Left renal cortex interstitium (tissue), 4 donors: ENCODE measurements at regions not wholly inside any gene's neighbourhood (a gene's known extent, or its start where the extent isn't known, plus 50 kb on each side); places are given as distances from the start of the nearest gene placed in this dataset.
"Not testable (repeated sequence)": the region's sequence is repeated elsewhere in the genome, so short reads cannot be mapped to it uniquely, and the experiment has no call there.

Experiments
- DNase-seq, 4 donors: peaks; one replicate each; pipeline ENCODE4 v3.0.0-alpha.2; 2013; ENCODE audit warnings: low read depth in 4 of 4, low spot score in 2 of 4, missing footprints in 1 of 4

DNA sequence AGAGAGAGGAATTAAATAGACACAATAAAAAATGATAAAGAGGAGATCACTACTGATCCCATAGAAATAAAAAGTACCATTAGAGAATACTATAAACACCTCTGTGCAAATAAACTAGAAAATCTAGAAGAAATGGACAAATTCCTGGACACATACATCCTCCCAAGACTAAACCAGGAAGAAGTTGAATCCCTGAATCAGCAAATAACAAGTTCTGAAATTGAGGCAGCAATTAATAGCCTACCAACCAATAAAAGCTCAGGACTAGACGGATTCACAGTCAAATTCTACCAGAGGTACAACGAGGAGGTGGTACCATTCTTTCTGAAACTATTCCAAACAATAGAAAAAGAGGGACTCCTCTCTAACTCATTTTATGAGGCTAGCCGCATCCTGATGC, 862.7 kb upstream of the NRXN1 start:
- not testable (repeated sequence) for DNase-seq

DNA sequence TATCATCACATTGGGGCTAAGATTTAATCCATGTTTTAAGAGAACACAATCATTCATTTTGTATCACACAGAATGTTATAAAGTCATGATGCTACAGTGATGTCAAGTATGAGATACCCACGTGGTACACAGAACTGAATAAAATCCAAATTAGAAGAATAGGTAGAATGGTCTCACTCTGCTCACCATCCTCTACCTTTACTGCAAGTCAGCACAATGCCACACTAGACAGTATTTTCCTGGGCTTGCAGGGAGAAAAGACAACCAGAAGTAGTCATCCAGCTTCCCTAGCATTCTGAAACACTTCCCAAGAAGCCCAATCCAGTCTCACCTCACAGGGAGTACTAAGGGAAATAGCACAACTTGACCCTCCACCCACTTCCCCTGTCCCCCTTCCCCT, 856.2 kb upstream of the NRXN1 start:
- DNase-seq = no peak

- DNase-seq = no peak
Measured at GRCh38 chr2:51881673-51882072, 849.7 kb upstream of the NRXN1 start.

DNA sequence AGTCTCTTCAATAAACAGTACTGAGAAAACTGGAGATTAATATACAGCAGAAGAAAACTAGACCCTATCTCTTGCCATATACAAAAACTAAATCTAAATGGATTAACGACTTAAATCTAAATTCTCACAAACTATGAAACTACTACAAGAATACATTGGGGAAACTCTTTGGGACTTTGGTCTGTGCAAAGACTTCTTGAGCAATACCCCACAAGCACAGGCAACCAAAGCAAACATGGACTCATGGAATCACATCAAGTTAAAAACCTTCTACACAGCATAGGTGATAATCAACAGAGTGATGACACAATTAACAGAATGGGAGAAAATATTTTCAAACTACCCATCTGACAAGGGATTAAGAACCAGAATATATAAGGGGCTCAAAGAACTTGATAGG, 848.2 kb upstream of the NRXN1 start:
- no peak for DNase-seq

DNA sequence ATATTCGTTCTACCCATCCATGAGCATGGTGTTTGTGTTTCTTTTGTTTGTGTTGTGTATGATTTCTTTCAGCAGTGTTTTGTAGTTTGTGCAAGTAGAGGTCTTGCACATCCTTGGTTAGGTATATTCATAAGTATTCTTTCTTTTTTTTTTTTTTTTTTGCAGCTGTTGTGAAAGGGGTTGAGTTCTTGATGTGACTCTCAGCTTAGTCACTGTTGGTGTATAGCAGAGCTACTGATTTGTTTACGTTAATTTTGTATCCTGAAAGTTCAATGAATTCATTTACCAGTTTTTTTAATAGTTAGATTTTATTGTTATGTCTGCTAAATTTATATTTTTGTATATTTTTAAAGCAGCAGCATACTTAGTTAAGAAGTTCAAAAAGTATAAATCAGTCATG, 834.4 kb upstream of the NRXN1 start:
- no peak for DNase-seq

GRCh38 chr2:51859260-51859659, 827.3 kb upstream of the NRXN1 start:
- DNase-seq = no peak

DNA sequence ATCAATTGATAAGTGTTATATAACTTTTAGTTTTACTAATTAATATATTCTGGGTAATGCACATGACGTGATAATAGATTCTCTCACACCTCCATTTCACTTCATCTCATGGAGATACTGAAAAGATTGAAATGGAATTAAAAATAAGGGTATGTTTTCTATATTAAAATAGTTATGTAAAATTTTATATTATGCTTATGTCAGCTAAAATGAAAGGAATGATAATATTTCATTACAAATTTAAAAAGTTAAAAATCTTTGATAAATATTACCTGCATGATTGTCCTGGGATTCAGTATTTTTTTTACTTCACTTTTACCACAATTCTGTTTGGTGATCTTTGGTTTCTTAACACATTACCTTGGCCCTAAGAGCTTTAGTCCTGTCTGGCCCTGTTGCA, 823.8 kb upstream of the NRXN1 start:
- no peak for DNase-seq

DNA sequence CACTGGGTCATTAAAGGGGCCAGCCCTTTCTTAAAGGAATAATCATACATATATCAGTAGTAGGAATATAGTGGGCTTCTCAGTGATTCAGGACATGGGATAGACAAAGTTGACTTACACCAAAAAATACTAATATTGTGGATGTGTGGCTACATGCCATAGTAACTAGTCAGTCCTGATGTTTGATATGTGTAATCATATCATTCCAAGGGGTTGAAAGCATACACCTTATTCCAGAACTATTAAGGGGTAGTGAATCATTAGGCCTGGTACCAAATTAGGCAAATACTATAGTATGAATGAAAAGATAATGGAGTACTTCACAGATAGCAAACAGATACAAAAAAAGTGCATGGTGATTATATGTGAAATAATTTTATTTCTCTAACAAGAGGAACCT, 814.9 kb upstream of the NRXN1 start:
- DNase-seq = no peak

GRCh38 chr2:51846018-51846417, 814.1 kb upstream of the NRXN1 start:
- DNase-seq = no peak

DNA sequence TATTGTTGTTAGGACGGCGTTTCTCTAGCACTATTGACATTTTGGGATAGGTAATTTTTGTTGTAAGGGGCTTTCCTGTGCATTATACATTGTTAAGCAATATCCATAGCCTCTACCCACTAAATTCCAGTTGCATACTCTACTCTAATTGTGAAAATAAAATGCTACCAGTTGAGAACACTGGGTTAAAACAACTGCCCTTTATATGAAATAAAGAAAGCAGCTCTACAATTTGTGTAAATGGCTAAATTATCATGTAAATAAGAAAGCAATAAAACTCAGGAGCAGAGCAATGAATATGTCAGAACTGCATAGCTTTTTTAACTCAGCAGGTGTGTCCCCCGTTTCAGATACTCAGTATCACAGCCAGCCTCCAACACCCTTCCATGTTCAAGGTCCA, 812.7 kb upstream of the NRXN1 start:
- no peak for DNase-seq

- DNase-seq = no peak
Measured at GRCh38 chr2:51829477-51829876, 797.5 kb upstream of the NRXN1 start.

GRCh38 chr2:51825823-51826222, 793.9 kb upstream of the NRXN1 start:
- no peak for DNase-seq

- no peak for DNase-seq
Measured at GRCh38 chr2:51813247-51813646, 781.3 kb upstream of the NRXN1 start.

DNA sequence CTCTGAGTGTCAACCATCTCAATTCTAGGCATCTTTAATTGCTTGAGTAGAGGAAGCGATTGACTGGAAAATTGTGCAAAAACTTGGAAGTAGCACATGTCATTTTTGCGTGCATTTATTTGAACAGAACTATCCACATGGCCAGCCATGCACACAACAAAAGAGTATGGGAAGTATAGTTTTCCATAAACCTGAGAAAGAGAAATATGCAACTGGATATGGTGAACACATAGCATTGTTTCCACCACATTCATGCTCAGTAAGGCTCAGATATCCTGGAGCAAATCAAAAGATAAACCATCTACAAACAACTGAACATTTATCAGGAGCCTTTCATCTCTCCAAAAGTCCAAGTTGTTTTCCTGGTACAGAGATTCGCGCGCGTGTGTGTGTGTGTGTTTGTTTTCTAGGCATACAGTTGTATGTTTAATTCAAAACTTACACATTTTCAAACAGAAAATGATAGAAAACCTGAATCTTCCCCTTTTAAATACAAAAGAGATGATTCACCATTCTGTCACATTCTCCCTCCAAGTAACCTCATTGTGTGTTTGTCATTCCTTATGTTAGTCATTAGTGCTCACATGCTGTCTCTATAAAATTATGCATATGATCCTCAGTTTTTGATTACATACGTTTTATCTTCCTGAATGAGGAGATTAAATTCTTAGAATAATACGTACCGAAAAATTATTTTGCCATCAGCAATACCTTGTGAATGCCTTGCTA, 780.4 kb upstream of the NRXN1 start:
- DNase-seq = no peak

- DNase-seq = no peak
Measured at GRCh38 chr2:51810197-51810596, 778.3 kb upstream of the NRXN1 start.

DNA sequence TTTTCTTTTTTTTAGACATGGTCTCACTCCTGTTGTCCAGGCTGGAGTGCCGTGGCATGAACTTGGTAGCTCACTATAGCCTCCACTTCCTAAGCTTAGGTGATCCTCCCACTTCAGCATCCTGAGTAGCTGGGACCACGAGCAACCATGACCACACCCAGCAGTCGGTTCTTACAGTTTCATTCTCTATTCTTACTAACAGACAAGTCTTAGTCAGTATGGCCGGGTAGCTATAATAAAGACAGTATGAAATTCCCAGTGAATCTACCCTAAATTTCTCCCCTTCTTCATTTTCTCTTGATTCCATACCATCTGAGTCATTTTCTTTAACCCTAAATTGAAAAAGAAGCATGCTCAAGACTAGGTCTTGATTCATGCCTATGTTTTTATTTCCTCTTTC, 775.3 kb upstream of the NRXN1 start:
- no peak for DNase-seq

- DNase-seq = no peak
Measured at GRCh38 chr2:51795248-51795888, 763.4 kb upstream of the NRXN1 start.

- no peak for DNase-seq
Measured at GRCh38 chr2:51791496-51791895, 759.6 kb upstream of the NRXN1 start.

DNA sequence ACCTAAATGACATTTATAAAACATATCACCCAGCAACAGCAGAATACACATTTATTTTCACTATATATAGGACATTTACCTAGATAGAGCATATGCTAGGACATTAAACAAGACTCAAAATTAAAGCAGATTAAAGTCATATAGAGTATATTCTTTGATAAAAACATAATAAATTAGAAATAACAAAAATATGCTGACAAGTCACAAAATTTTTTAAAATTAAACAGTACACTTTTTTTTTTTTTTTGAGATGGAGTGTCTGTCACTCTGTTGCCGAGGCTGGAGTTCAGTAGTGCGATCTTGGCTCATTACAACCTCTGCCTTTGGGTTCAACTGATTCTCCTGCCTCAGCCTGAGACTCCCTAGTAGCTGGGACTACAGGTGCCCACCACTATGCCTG, 758.9 kb upstream of the NRXN1 start:
- DNase-seq = no peak

- DNase-seq = no peak
Measured at GRCh38 chr2:51789918-51790317, 758.0 kb upstream of the NRXN1 start.

GRCh38 chr2:51782921-51783765, 751.2 kb upstream of the NRXN1 start:
- DNase-seq = no peak

GRCh38 chr2:51781691-51782090, 749.8 kb upstream of the NRXN1 start:
- DNase-seq = no peak
